OCI-LY3 (cell line): ENCODE measurements at regions not wholly inside any gene's neighbourhood (a gene's known extent, or its start where the extent isn't known, plus 50 kb on each side); places are given as distances from the start of the nearest gene placed in this dataset.
"Not testable (repeated sequence)": the region's sequence is repeated elsewhere in the genome, so short reads cannot be mapped to it uniquely, and the experiment has no call there.

Experiments
- EZH2phosphoT487 ChIP-seq: fragments of 200-600 bp; shearing (Covaris generic); IDR thresholded peaks from 2 replicates; pipeline ENCODE4 v1.6.1; 2018; ENCODE audit warnings: antibody characterized with exemption, mixed run types, low read depth
- TF ChIP-seq, protein P1 (sequence below): fragments of 200-600, 300-600 bp; sonication (generic); IDR thresholded peaks from 2 replicates; pipeline ENCODE4 v1.5.1; 2014; ENCODE audit warnings: antibody characterized with exemption, low read length, low read depth

- TF ChIP-seq, protein P1, sequence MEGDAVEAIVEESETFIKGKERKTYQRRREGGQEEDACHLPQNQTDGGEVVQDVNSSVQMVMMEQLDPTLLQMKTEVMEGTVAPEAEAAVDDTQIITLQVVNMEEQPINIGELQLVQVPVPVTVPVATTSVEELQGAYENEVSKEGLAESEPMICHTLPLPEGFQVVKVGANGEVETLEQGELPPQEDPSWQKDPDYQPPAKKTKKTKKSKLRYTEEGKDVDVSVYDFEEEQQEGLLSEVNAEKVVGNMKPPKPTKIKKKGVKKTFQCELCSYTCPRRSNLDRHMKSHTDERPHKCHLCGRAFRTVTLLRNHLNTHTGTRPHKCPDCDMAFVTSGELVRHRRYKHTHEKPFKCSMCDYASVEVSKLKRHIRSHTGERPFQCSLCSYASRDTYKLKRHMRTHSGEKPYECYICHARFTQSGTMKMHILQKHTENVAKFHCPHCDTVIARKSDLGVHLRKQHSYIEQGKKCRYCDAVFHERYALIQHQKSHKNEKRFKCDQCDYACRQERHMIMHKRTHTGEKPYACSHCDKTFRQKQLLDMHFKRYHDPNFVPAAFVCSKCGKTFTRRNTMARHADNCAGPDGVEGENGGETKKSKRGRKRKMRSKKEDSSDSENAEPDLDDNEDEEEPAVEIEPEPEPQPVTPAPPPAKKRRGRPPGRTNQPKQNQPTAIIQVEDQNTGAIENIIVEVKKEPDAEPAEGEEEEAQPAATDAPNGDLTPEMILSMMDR, result not testable (repeated sequence)
- not testable (repeated sequence) for TF ChIP-seq EZH2phosphoT487
Measured at GRCh38 chr17:27010138-27010537, 283.8 kb upstream of the WSB1 start.
